ENCODE measurements at regions not wholly inside any gene's neighbourhood (a gene's known extent, or its start where the extent isn't known, plus 50 kb on each side); places are given as distances from the start of the nearest gene placed in this dataset.
"Not testable (repeated sequence)": the region's sequence is repeated elsewhere in the genome, so short reads cannot be mapped to it uniquely, and the experiment has no call there.

DNA sequence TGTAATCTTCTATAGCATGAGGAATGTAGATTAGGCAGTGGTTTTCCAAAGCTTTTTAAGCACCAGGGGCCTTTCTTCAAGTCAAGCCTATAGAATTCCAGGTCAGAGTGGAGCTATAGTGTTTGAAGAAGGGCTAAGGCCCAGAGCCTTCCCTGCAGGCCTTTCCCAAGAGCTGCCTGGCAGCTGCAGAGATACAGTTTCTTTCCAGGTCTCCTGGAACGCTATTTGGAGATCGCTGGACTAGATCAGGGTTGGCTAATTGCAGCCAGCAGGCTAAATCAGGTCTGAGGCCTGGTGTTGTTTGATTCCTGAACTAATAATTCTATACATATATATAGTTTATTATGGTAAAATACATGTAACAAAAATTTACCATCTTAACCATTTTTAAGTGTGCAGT is 319.0 kb upstream of the SPRED2 start:
- Histone ChIP-seq H3K4me2 (replicated peaks; ENCODE audit: extremely low read depth, low read length, poor library complexity, severe bottlenecking) (no peak overlapping the region), H3K4me1 (ENCODE audit: control insufficient read depth in 1 of 2, insufficient read depth in 2 of 2, low read length in 2 of 2) (no peaks in the 10 kb centered on the region), H3K79me2 (ENCODE audit: insufficient read depth, low read length) (no peaks in the 10 kb centered on the region), H3K27ac (ENCODE audit: low read depth in 1 of 2, low read length in 2 of 2) (no peak overlapping the region), H3K36me3 (replicated peaks in 1 of 2; ENCODE audit: control insufficient read depth in 1 of 2, insufficient read depth in 2 of 2, low read length in 2 of 2) (no peaks in the 10 kb centered on the region), H3K9ac (ENCODE audit: insufficient read depth, low read length, poor library complexity, severe bottlenecking) (no peak overlapping the region), H3K27me3 (ENCODE audit: control insufficient read depth in 2 of 2, insufficient read depth in 2 of 2, low read length in 2 of 2) (no peaks in the 10 kb centered on the region), H3K4me3 (replicated peaks in 1 of 3; ENCODE audit: low read depth in 2 of 3, low read length in 3 of 3) (no peak overlapping the region), H4K20me1 (ENCODE audit: insufficient read depth, low read length) (no peaks in the 10 kb centered on the region), H3K9me3 (replicated peaks in 1 of 2; ENCODE audit: control insufficient read depth in 1 of 2, insufficient read depth in 1 of 2, low read length in 2 of 2) (peaks cover 11 to 12% of the 10 kb centered on the region in 2 donors), H2AFZ (ENCODE audit: insufficient read depth, low read depth, low read length, poor library complexity, severe bottlenecking) (no peak overlapping the region)
- WGBS (ENCODE audit: insufficient coverage), result no CpG with 5 or more reads among the region's 2 CpGs
- DNase-seq, result no peak
- H3K4me1 Mint-ChIP-seq, result no peaks in the 10 kb centered on the region
- no peak overlapping the region for H3K4me3 Mint-ChIP-seq
- TF ChIP-seq CTCF (IDR thresholded peaks at IDR 0.05), result no peak
- peaks cover 5 to 22% (median 12%) of the 10 kb centered on the region in 7 donors for H3K9me3 Mint-ChIP-seq
- intact Hi-C loops (cut with micrococcal nuclease), result no loop called here
- no peaks in the 10 kb centered on the region for H3K36me3 Mint-ChIP-seq
- peaks cover 0 to 1% (median 1%) of the 10 kb centered on the region in 3 donors for H3K27me3 Mint-ChIP-seq (ENCODE audit: low read depth in 3 of 3)
- H3K27ac Mint-ChIP-seq, result no peak overlapping the region

- H3K9me3 Mint-ChIP-seq, result peaks cover 2 to 16% (median 6%) of the 10 kb centered on the region in 7 donors
- Histone ChIP-seq H3K27me3 (ENCODE audit: control insufficient read depth in 2 of 2, insufficient read depth in 2 of 2, low read length in 2 of 2) (no peaks in the 10 kb centered on the region), H2AFZ (ENCODE audit: insufficient read depth, low read depth, low read length, poor library complexity, severe bottlenecking) (no peak overlapping the region), H3K4me1 (ENCODE audit: control insufficient read depth in 1 of 2, insufficient read depth in 2 of 2, low read length in 2 of 2) (no peaks in the 10 kb centered on the region), H3K79me2 (ENCODE audit: insufficient read depth, low read length) (no peaks in the 10 kb centered on the region), H4K20me1 (ENCODE audit: insufficient read depth, low read length) (no peaks in the 10 kb centered on the region), H3K4me3 (replicated peaks in 1 of 3; ENCODE audit: low read depth in 2 of 3, low read length in 3 of 3) (no peak overlapping the region), H3K9ac (ENCODE audit: insufficient read depth, low read length, poor library complexity, severe bottlenecking) (no peak overlapping the region), H3K27ac (ENCODE audit: low read depth in 1 of 2, low read length in 2 of 2) (no peak overlapping the region), H3K4me2 (replicated peaks; ENCODE audit: extremely low read depth, low read length, poor library complexity, severe bottlenecking) (no peak overlapping the region), H3K9me3 (replicated peaks in 1 of 2; ENCODE audit: control insufficient read depth in 1 of 2, insufficient read depth in 1 of 2, low read length in 2 of 2) (peaks cover 0 to 2% of the 10 kb centered on the region in 2 donors), H3K36me3 (replicated peaks in 1 of 2; ENCODE audit: control insufficient read depth in 1 of 2, insufficient read depth in 2 of 2, low read length in 2 of 2) (no peaks in the 10 kb centered on the region)
- 94% methylated on average over 2 of the region's 3 CpGs for WGBS (ENCODE audit: insufficient coverage)
- H3K36me3 Mint-ChIP-seq, result no peaks in the 10 kb centered on the region
- no peak for TF ChIP-seq CTCF (IDR thresholded peaks at IDR 0.05)
- no peak for DNase-seq
- no peak overlapping the region for H3K27ac Mint-ChIP-seq
- no peaks in the 10 kb centered on the region for H3K4me1 Mint-ChIP-seq
- no peak overlapping the region for H3K4me3 Mint-ChIP-seq
- peaks cover 0 to 2% (median 1%) of the 10 kb centered on the region in 3 donors for H3K27me3 Mint-ChIP-seq (ENCODE audit: low read depth in 3 of 3)
- intact Hi-C loops (cut with micrococcal nuclease), result no loop called here
Observed at GRCh38 chr2:65749545-65749944, 317.1 kb upstream of the SPRED2 start.

GRCh38 chr2:65747875-65748274 is 315.5 kb upstream of the SPRED2 start:
- H3K36me3 Mint-ChIP-seq; H3K9ac ChIP-seq (ENCODE audit: insufficient read depth, low read length, poor library complexity, severe bottlenecking); H3K9me3 ChIP-seq (replicated peaks in 1 of 2; ENCODE audit: control insufficient read depth in 1 of 2, insufficient read depth in 1 of 2, low read length in 2 of 2); H3K36me3 ChIP-seq (replicated peaks in 1 of 2; ENCODE audit: control insufficient read depth in 1 of 2, insufficient read depth in 2 of 2, low read length in 2 of 2); intact Hi-C loops (cut with micrococcal nuclease); DNase-seq; H3K4me1 ChIP-seq (ENCODE audit: control insufficient read depth in 1 of 2, insufficient read depth in 2 of 2, low read length in 2 of 2); H3K4me2 ChIP-seq (replicated peaks; ENCODE audit: extremely low read depth, low read length, poor library complexity, severe bottlenecking); H3K79me2 ChIP-seq (ENCODE audit: insufficient read depth, low read length); H3K27ac ChIP-seq (ENCODE audit: low read depth in 1 of 2, low read length in 2 of 2); H3K27me3 Mint-ChIP-seq (ENCODE audit: low read depth in 3 of 3); H3K4me3 ChIP-seq (replicated peaks in 1 of 3; ENCODE audit: low read depth in 2 of 3, low read length in 3 of 3); H2AFZ ChIP-seq (ENCODE audit: insufficient read depth, low read depth, low read length, poor library complexity, severe bottlenecking); H3K27ac Mint-ChIP-seq; H3K4me1 Mint-ChIP-seq; H4K20me1 ChIP-seq (ENCODE audit: insufficient read depth, low read length); H3K27me3 ChIP-seq (ENCODE audit: control insufficient read depth in 2 of 2, insufficient read depth in 2 of 2, low read length in 2 of 2); H3K4me3 Mint-ChIP-seq: not testable (repeated sequence)
- no CpG with 5 or more reads among the region's 4 CpGs for WGBS (ENCODE audit: insufficient coverage)
- H3K9me3 Mint-ChIP-seq, result peaks cover 2 to 16% (median 6%) of the 10 kb centered on the region in 7 donors

All from CD14-positive monocyte (primary cell).